Tibial nerve (tissue), 3 donors: ENCODE measurements at regions not wholly inside any gene's neighbourhood (a gene's known extent, or its start where the extent isn't known, plus 50 kb on each side); places are given as distances from the start of the nearest gene placed in this dataset.

ENCODE experiments used
- CTCF ChIP-seq, 5 experiments: fragments of 200-600 bp in 3 of 5; fragments of 450-650 bp in 2 of 5; sonication (generic) in 3 of 5; IDR thresholded peaks; one replicate each; pipeline ENCODE4 v1.5.1; 2016 to 2019; ENCODE audit warnings: antibody characterized with exemption in 5 of 5, mild to moderate bottlenecking in 3 of 5, moderate library complexity in 2 of 5
- POLR2A ChIP-seq, 2 donors: fragments of 450-650 bp; IDR thresholded peaks; one replicate each; pipeline ENCODE4 v1.6.1; 2017; ENCODE audit warnings: antibody characterized with exemption in 2 of 2, mild to moderate bottlenecking in 2 of 2, moderate library complexity in 2 of 2

- no peak for TF ChIP-seq CTCF (IDR thresholded peaks at IDR 0.05)
- no peak for TF ChIP-seq POLR2A (IDR thresholded peaks at IDR 0.05)
These were observed 82.2 kb upstream of the CDH13 start for GRCh38 chr16:82544378-82545160.
